ENCODE measurements at regions not wholly inside any gene's neighbourhood (a gene's known extent, or its start where the extent isn't known, plus 50 kb on each side); places are given as distances from the start of the nearest gene placed in this dataset.

- H3K27me3 ChIP-seq (ENCODE audit: control insufficient read depth, extremely low read depth, insufficient read depth, low read length), result no peaks in the 10 kb centered on the region
- H3K4me2 ChIP-seq (ENCODE audit: control insufficient read depth, extremely low read depth, insufficient read depth, low read depth, low read length), result no peak overlapping the region
- H2AFZ ChIP-seq (ENCODE audit: control insufficient read depth, low read length), result no peak overlapping the region
- H4K20me1 ChIP-seq (ENCODE audit: control insufficient read depth, extremely low read depth, insufficient read depth, low read length), result no peaks in the 10 kb centered on the region
- dilution Hi-C loops (cut with MboI; ENCODE audit: extremely low pct_ligation_motif_present, low sequenced_read_pairs), result no loop called here
- H3K9me1 ChIP-seq (ENCODE audit: control insufficient read depth, extremely low read depth, insufficient read depth, low read length), result no peaks in the 10 kb centered on the region
- FAIRE-seq, result no peak
- DNase-seq (ENCODE audit: low read depth, low spot score), result peak; percentile 26
- H3K79me2 ChIP-seq (ENCODE audit: control insufficient read depth, insufficient read depth, low read length), result no peaks in the 10 kb centered on the region
- H3K27ac ChIP-seq (ENCODE audit: control insufficient read depth, insufficient read depth, low read length), result no peak overlapping the region
- no peaks in the 10 kb centered on the region for H3K9me3 ChIP-seq (ENCODE audit: control insufficient read depth, low read depth, low read length)
- H3K4me3 ChIP-seq (ENCODE audit: control insufficient read depth in 2 of 3, extremely low read depth in 1 of 3, insufficient read depth in 2 of 3, low read depth in 1 of 3, low read length in 3 of 3), result no peak overlapping the region
- H3K36me3 ChIP-seq (ENCODE audit: control insufficient read depth in 2 of 2, extremely low read depth in 1 of 2, insufficient read depth in 2 of 2, low read length in 2 of 2), result no peaks in the 10 kb centered on the region
- no peak overlapping the region for H3K9ac ChIP-seq (ENCODE audit: control insufficient read depth, extremely low read depth, insufficient read depth, low read length)
- peaks cover 3% of the 10 kb centered on the region for H3K4me1 ChIP-seq (ENCODE audit: control insufficient read depth, extremely low read depth, insufficient read depth, low read length)
- TF ChIP-seq CTCF (optimal IDR thresholded peaks at IDR 0.05 in 1 of 3, IDR thresholded peaks at IDR 0.05 in 1 of 3, conservative IDR thresholded peaks at IDR 0.05 in 1 of 3; ENCODE audit: extremely low read depth in 1 of 3, insufficient read depth in 2 of 3, low read length in 3 of 3) (peak; percentile 35 to 72 (median 63)), EZH2 (IDR thresholded peaks at IDR 0.05; ENCODE audit: low read length) (no peak)
Observed at GRCh38 chrX:39730662-39731329, 367.0 kb downstream of the BCOR start.

GRCh38 chrX:39731330-39731667, 366.5 kb downstream of the BCOR start:
- H4K20me1 ChIP-seq (ENCODE audit: control insufficient read depth, extremely low read depth, insufficient read depth, low read length), result no peaks in the 10 kb centered on the region
- no peak for TF ChIP-seq CTCF (optimal IDR thresholded peaks at IDR 0.05 in 1 of 3, IDR thresholded peaks at IDR 0.05 in 1 of 3, conservative IDR thresholded peaks at IDR 0.05 in 1 of 3; ENCODE audit: extremely low read depth in 1 of 3, insufficient read depth in 2 of 3, low read length in 3 of 3)
- no peak for TF ChIP-seq EZH2 (IDR thresholded peaks at IDR 0.05; ENCODE audit: low read length)
- no peaks in the 10 kb centered on the region for H3K9me3 ChIP-seq (ENCODE audit: control insufficient read depth, low read depth, low read length)
- no peaks in the 10 kb centered on the region for H3K36me3 ChIP-seq (ENCODE audit: control insufficient read depth in 2 of 2, extremely low read depth in 1 of 2, insufficient read depth in 2 of 2, low read length in 2 of 2)
- H3K9me1 ChIP-seq (ENCODE audit: control insufficient read depth, extremely low read depth, insufficient read depth, low read length), result no peaks in the 10 kb centered on the region
- no peak overlapping the region for H3K4me3 ChIP-seq (ENCODE audit: control insufficient read depth in 2 of 3, extremely low read depth in 1 of 3, insufficient read depth in 2 of 3, low read depth in 1 of 3, low read length in 3 of 3)
- dilution Hi-C loops (cut with MboI; ENCODE audit: extremely low pct_ligation_motif_present, low sequenced_read_pairs), result no loop called here
- H3K79me2 ChIP-seq (ENCODE audit: control insufficient read depth, insufficient read depth, low read length), result no peaks in the 10 kb centered on the region
- H3K4me1 ChIP-seq (ENCODE audit: control insufficient read depth, extremely low read depth, insufficient read depth, low read length), result peaks cover 3% of the 10 kb centered on the region
- no peak overlapping the region for H2AFZ ChIP-seq (ENCODE audit: control insufficient read depth, low read length)
- no peak overlapping the region for H3K27ac ChIP-seq (ENCODE audit: control insufficient read depth, insufficient read depth, low read length)
- H3K27me3 ChIP-seq (ENCODE audit: control insufficient read depth, extremely low read depth, insufficient read depth, low read length), result no peaks in the 10 kb centered on the region
- DNase-seq (ENCODE audit: low read depth, low spot score) (no peak), FAIRE-seq (no peak)
- H3K9ac ChIP-seq (ENCODE audit: control insufficient read depth, extremely low read depth, insufficient read depth, low read length), result no peak overlapping the region
- H3K4me2 ChIP-seq (ENCODE audit: control insufficient read depth, extremely low read depth, insufficient read depth, low read depth, low read length), result no peak overlapping the region

Data from keratinocyte (primary cell).